MM.1S (cell line): ENCODE measurements at regions not wholly inside any gene's neighbourhood (a gene's known extent, or its start where the extent isn't known, plus 50 kb on each side); places are given as distances from the start of the nearest gene placed in this dataset.

ENCODE experiments used
- DNase-seq: peaks from one replicate; pipeline ENCODE4 v3.0.0-alpha.2; 2015
- H2AFZ ChIP-seq: fragments of 300-600 bp; sonication (generic); 2 replicates; pipeline ENCODE4 v1.6.0; 2016; ENCODE audit warnings: antibody characterized with exemption, low read length
- H3F3A ChIP-seq: fragments of 300-600 bp; sonication (generic); 2 replicates; pipeline ENCODE4 v1.6.1; 2016; ENCODE audit warnings: mild to moderate bottlenecking, antibody characterized with exemption, low read length, moderate library complexity, mixed read lengths; ENCODE audit not compliant: insufficient read depth
- H3K27ac ChIP-seq: fragments of 300-600 bp; sonication (generic); 2 replicates; pipeline ENCODE4 v1.5.1; 2016; ENCODE audit warnings: mild to moderate bottlenecking, low read length
- H3K27me3 ChIP-seq: fragments of 300-600 bp; sonication (generic); replicated peaks from 2 replicates; pipeline ENCODE4 v1.6.0; 2016; ENCODE audit warnings: low read length; ENCODE audit not compliant: insufficient read depth
- H3K36me3 ChIP-seq: fragments of 300-600 bp; sonication (generic); replicated peaks from 2 replicates; pipeline ENCODE4 v1.6.1; 2016; ENCODE audit warnings: mild to moderate bottlenecking, low read length, mixed read lengths; ENCODE audit not compliant: insufficient read depth
- H3K4me1 ChIP-seq: fragments of 300-600 bp; sonication (generic); 2 replicates; pipeline ENCODE4 v1.6.1; 2016; ENCODE audit warnings: low read length, mixed read lengths
- H3K4me2 ChIP-seq: fragments of 300-600 bp; sonication (generic); 2 replicates; pipeline ENCODE4 v1.6.0; 2016; ENCODE audit warnings: low read depth, low read length
- H3K4me3 ChIP-seq: fragments of 300-600 bp; sonication (generic); 2 replicates; pipeline ENCODE4 v1.5.1; 2016; ENCODE audit warnings: low read length, mixed read lengths
- H3K79me2 ChIP-seq: fragments of 300-600 bp; sonication (generic); 2 replicates; pipeline ENCODE4 v1.6.1; 2016; ENCODE audit warnings: mixed run types, low read length, mixed read lengths
- H3K9ac ChIP-seq: fragments of 300-600 bp; sonication (generic); 2 replicates; pipeline ENCODE4 v1.6.1; 2016; ENCODE audit warnings: low read length, mixed read lengths
- H3K9me2 ChIP-seq: fragments of 300-600 bp; sonication (generic); replicated peaks from 2 replicates; pipeline ENCODE4 v1.6.1; 2016; ENCODE audit warnings: mild to moderate bottlenecking, low read length, mixed read lengths; ENCODE audit not compliant: insufficient read depth
- H3K9me3 ChIP-seq: fragments of 300-600 bp; sonication (generic); replicated peaks from 2 replicates; pipeline ENCODE4 v1.6.1; 2016; ENCODE audit warnings: mild to moderate bottlenecking, low read length, mixed read lengths; ENCODE audit not compliant: insufficient read depth
- H4K20me1 ChIP-seq: fragments of 300-600 bp; sonication (generic); 2 replicates; pipeline ENCODE4 v1.6.1; 2016; ENCODE audit warnings: mild to moderate bottlenecking, low read length, moderate library complexity, mixed read lengths; ENCODE audit not compliant: insufficient read depth
- CTCF ChIP-seq: fragments of 300-600 bp; sonication (generic); IDR thresholded peaks from 2 replicates; pipeline ENCODE4 v1.5.1; 2016; ENCODE audit warnings: antibody characterized with exemption, low read length, mixed read lengths
- EZH2 ChIP-seq: fragments of 300-600 bp; sonication (generic); optimal IDR thresholded peaks from 2 replicates; pipeline ENCODE3; 2017; ENCODE audit warnings: low read depth, mild to moderate bottlenecking, antibody characterized with exemption, low read length, mixed read lengths
- EZH2phosphoT487 ChIP-seq: fragments of 300-600 bp; sonication (generic); IDR thresholded peaks from 2 replicates; pipeline ENCODE4 v1.6.1; 2018; ENCODE audit warnings: antibody characterized with exemption, low read length

GRCh38 chr12:114759635-114760034, 75.7 kb upstream of the TBX3 start:
- DNase-seq, result no peak
- no peaks in the 10 kb centered on the region for H4K20me1 ChIP-seq
- no peaks in the 10 kb centered on the region for H3K27me3 ChIP-seq
- H3K4me3 ChIP-seq, result no peak overlapping the region
- H3F3A ChIP-seq, result no peaks in the 10 kb centered on the region
- no peaks in the 10 kb centered on the region for H3K79me2 ChIP-seq
- no peaks in the 10 kb centered on the region for H3K9me3 ChIP-seq
- H3K27ac ChIP-seq, result no peak overlapping the region
- no peak overlapping the region for H2AFZ ChIP-seq
- H3K4me1 ChIP-seq, result no peaks in the 10 kb centered on the region
- H3K9me2 ChIP-seq, result no peaks in the 10 kb centered on the region
- no peak overlapping the region for H3K9ac ChIP-seq
- TF ChIP-seq CTCF (no peak), EZH2phosphoT487 (no peak), EZH2 (no peak)
- no peaks in the 10 kb centered on the region for H3K36me3 ChIP-seq
- H3K4me2 ChIP-seq, result no peak overlapping the region

GRCh38 chr12:114757684-114758325, 73.8 kb upstream of the TBX3 start:
- Histone ChIP-seq H3K9ac (no peak overlapping the region), H3F3A (no peaks in the 10 kb centered on the region), H3K36me3 (no peaks in the 10 kb centered on the region), H3K4me3 (no peak overlapping the region), H3K79me2 (no peaks in the 10 kb centered on the region), H3K27ac (no peak overlapping the region), H3K9me2 (no peaks in the 10 kb centered on the region), H3K4me1 (no peaks in the 10 kb centered on the region), H3K4me2 (no peak overlapping the region), H3K27me3 (no peaks in the 10 kb centered on the region), H2AFZ (no peak overlapping the region), H3K9me3 (no peaks in the 10 kb centered on the region), H4K20me1 (no peaks in the 10 kb centered on the region)
- TF ChIP-seq EZH2phosphoT487 (no peak), CTCF (no peak), EZH2 (no peak)
- no peak for DNase-seq

GRCh38 chr12:114752217-114752616, 68.2 kb upstream of the TBX3 start:
- Histone ChIP-seq H3K4me2 (no peak overlapping the region), H3K79me2 (no peaks in the 10 kb centered on the region)

More at GRCh38 chr12:114752217-114752616, 68.2 kb upstream of the TBX3 start:
- Histone ChIP-seq H3F3A (no peaks in the 10 kb centered on the region), H3K36me3 (no peaks in the 10 kb centered on the region), H3K27me3 (no peaks in the 10 kb centered on the region), H3K27ac (no peak overlapping the region), H3K4me3 (no peak overlapping the region), H3K9me2 (no peaks in the 10 kb centered on the region), H4K20me1 (no peaks in the 10 kb centered on the region), H3K4me1 (no peaks in the 10 kb centered on the region), H3K9ac (no peak overlapping the region), H3K9me3 (no peaks in the 10 kb centered on the region), H2AFZ (no peak overlapping the region)
- DNase-seq, result no peak
- no peak for TF ChIP-seq EZH2phosphoT487
- TF ChIP-seq CTCF, result no peak
- no peak for TF ChIP-seq EZH2
